Vagina (tissue), 2 donors: ENCODE measurements at regions not wholly inside any gene's neighbourhood (a gene's known extent, or its start where the extent isn't known, plus 50 kb on each side); places are given as distances from the start of the nearest gene placed in this dataset.

Experiments
- DNase-seq, 2 donors: peaks; one replicate each; pipeline ENCODE4 v3.0.0-alpha.2; 2017; ENCODE audit errors: extremely low spot score in 2 of 2
- H3K27ac ChIP-seq: fragments of 200-600 bp; sonication (generic); one replicate; pipeline ENCODE4 v1.5.1; 2019
- H3K27me3 ChIP-seq: fragments of 200-600 bp; sonication (generic); one replicate; pipeline ENCODE4 v1.5.1; 2019
- H3K36me3 ChIP-seq, 2 donors: fragments of 200-600 bp; sonication (generic); one replicate each; pipeline ENCODE4 v1.5.1; 2017 to 2019
- H3K4me1 ChIP-seq: fragments of 200-600 bp; sonication (generic); one replicate; pipeline ENCODE4 v1.5.1; 2019
- H3K4me3 ChIP-seq, 2 donors: fragments of 200-600 bp; sonication (generic); 1 replicate in 1 of 2; 2 replicates in 1 of 2; pipeline ENCODE4 v1.5.1; 2016 to 2019
- H3K9me3 ChIP-seq: fragments of 200-600 bp; sonication (generic); one replicate; pipeline ENCODE4 v1.5.1; 2019
- CTCF ChIP-seq, 3 experiments: fragments of 450-650 bp in 2 of 3; fragments of 200-600 bp in 1 of 3; sonication (generic) in 1 of 3; IDR thresholded peaks; one replicate each; pipeline ENCODE4 v1.5.1; 2017 to 2019; ENCODE audit warnings: antibody characterized with exemption in 3 of 3, mild to moderate bottlenecking in 2 of 3, moderate library complexity in 2 of 3
- POLR2A ChIP-seq, 2 donors: fragments of 450-650 bp; IDR thresholded peaks; one replicate each; pipeline ENCODE4 v1.6.1; 2017; ENCODE audit warnings: antibody characterized with exemption in 2 of 2, mild to moderate bottlenecking in 2 of 2, moderate library complexity in 2 of 2
- POLR2AphosphoS5 ChIP-seq, 2 donors: sonication (generic); formaldehyde crosslinking; IDR thresholded peaks; one replicate each; pipeline ENCODE4 v1.9.0; 2017; ENCODE audit warnings: antibody characterized with exemption in 2 of 2, mild to moderate bottlenecking in 2 of 2, low read depth in 1 of 2; ENCODE audit not compliant: insufficient read depth in 1 of 2
- intact Hi-C: fragments of 100-400 bp; cut with DNase I; formaldehyde crosslinking; loops from one replicate; pipeline ENCODE4 v1.15.1; 2023

DNA sequence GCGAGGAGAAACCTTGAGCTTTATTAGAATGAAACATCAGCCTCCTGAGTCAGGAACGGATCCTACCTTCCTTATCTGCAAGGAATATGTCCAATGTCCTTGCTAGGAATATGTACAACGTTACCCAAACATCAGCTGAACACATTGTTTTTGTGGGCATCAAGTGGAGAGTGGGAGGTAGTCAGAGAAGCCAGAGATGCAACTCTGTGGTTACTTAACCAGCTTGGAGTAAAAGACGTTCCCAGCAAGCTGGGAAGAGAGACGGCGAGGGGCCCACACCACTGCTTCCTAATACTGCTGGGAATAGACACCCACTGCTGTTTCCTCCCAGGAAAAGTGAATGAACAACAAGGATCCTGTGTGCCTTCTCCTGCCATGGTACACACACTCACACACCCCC is 64.3 kb downstream of the PABIR2 start:
- H3K4me3 ChIP-seq = no peak overlapping the region
- intact Hi-C loops = no loop called here
- H3K36me3 ChIP-seq = no peaks in the 10 kb centered on the region
- DNase-seq = no peak
- no peaks in the 10 kb centered on the region for H3K27me3 ChIP-seq
- TF ChIP-seq POLR2AphosphoS5 (IDR thresholded peaks at IDR 0.05; ENCODE audit: insufficient read depth in 1 of 2, low read depth in 1 of 2) = no peak
- no peak for TF ChIP-seq POLR2A (IDR thresholded peaks at IDR 0.05)
- no peak for TF ChIP-seq CTCF (IDR thresholded peaks at IDR 0.05)
- no peaks in the 10 kb centered on the region for H3K9me3 ChIP-seq
- no peak overlapping the region for H3K27ac ChIP-seq
- no peaks in the 10 kb centered on the region for H3K4me1 ChIP-seq

GRCh38 chrX:134732152-134732551 is 64.9 kb downstream of the PABIR2 start:
- no peak for DNase-seq
- H3K27ac ChIP-seq = no peak overlapping the region
- intact Hi-C loops = no loop called here

GRCh38 chrX:134727363-134727762 is 69.1 kb upstream of the PLAC1 start:
- Histone ChIP-seq H3K4me3 (no peak overlapping the region), H3K36me3 (no peaks in the 10 kb centered on the region), H3K9me3 (no peaks in the 10 kb centered on the region), H3K4me1 (no peaks in the 10 kb centered on the region), H3K27me3 (no peaks in the 10 kb centered on the region), H3K27ac (no peak overlapping the region)
- intact Hi-C loops = no loop called here
- no peak for DNase-seq
- TF ChIP-seq CTCF (IDR thresholded peaks at IDR 0.05) = no peak
- TF ChIP-seq POLR2AphosphoS5 (IDR thresholded peaks at IDR 0.05; ENCODE audit: insufficient read depth in 1 of 2, low read depth in 1 of 2) = no peak
- no peak for TF ChIP-seq POLR2A (IDR thresholded peaks at IDR 0.05)

More at GRCh38 chrX:134732152-134732551, 64.9 kb downstream of the PABIR2 start:
- Histone ChIP-seq H3K4me1 (no peaks in the 10 kb centered on the region), H3K36me3 (no peaks in the 10 kb centered on the region), H3K27me3 (no peaks in the 10 kb centered on the region), H3K4me3 (no peak overlapping the region), H3K9me3 (no peaks in the 10 kb centered on the region)
- TF ChIP-seq CTCF (IDR thresholded peaks at IDR 0.05) = no peak
- TF ChIP-seq POLR2A (IDR thresholded peaks at IDR 0.05) = no peak

- Histone ChIP-seq H3K36me3 (no peaks in the 10 kb centered on the region), H3K27me3 (no peaks in the 10 kb centered on the region), H3K4me3 (no peak overlapping the region), H3K4me1 (no peaks in the 10 kb centered on the region), H3K27ac (no peak overlapping the region), H3K9me3 (no peaks in the 10 kb centered on the region)
- intact Hi-C loops = no loop called here
- TF ChIP-seq POLR2A (IDR thresholded peaks at IDR 0.05) (no peak), POLR2AphosphoS5 (IDR thresholded peaks at IDR 0.05; ENCODE audit: insufficient read depth in 1 of 2, low read depth in 1 of 2) (no peak), CTCF (IDR thresholded peaks at IDR 0.05) (no peak)
- no peak for DNase-seq
Observed at GRCh38 chrX:134725103-134725690, 66.9 kb upstream of the PLAC1 start.

DNA sequence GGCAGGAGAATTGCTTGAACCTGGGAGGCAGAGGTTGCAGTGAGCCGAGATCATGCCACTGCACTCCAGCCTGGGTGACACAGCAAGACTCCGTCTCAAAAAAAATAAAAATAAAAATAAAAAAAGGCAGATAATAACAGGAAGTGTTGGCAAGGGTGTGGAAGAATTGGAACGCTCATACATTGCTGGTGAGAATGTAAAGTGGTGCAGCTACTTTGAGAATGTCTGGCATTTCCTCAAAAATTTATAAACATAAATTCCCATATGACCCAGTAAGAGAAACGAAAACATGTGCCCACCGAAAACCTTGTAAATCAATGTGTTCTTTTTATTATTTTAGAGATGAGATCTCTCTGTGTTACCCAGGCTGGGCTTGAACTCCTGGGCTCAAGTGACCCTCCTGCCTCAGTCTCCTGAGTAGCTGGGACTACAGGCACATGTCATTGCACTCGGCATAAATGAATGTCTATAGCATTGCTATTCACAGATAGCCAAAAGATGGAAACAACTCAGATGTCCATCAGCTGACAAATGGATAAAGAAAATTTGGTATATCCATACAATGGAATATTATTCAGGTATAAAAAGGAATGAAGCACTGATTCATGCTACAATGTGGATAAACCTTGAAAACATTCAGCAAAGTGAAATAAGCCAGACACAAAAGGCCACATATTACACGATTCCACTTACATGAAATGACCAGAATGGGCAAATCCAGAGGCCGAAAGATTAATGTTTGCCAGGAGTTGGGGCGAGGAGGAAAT is 63.7 kb upstream of the PLAC1 start:
- intact Hi-C loops = no loop called here
- no peak overlapping the region for H3K27ac ChIP-seq
- TF ChIP-seq CTCF (IDR thresholded peaks at IDR 0.05) = no peak
- TF ChIP-seq POLR2AphosphoS5 (IDR thresholded peaks at IDR 0.05; ENCODE audit: insufficient read depth in 1 of 2, low read depth in 1 of 2) = no peak
- TF ChIP-seq POLR2A (IDR thresholded peaks at IDR 0.05) = no peak
- H3K36me3 ChIP-seq = no peaks in the 10 kb centered on the region
- H3K27me3 ChIP-seq = no peaks in the 10 kb centered on the region
- H3K9me3 ChIP-seq = no peaks in the 10 kb centered on the region
- no peaks in the 10 kb centered on the region for H3K4me1 ChIP-seq
- DNase-seq = no peak
- no peak overlapping the region for H3K4me3 ChIP-seq
